ENCODE measurements at regions not wholly inside any gene's neighbourhood (a gene's known extent, or its start where the extent isn't known, plus 50 kb on each side); places are given as distances from the start of the nearest gene placed in this dataset.
"Not testable (repeated sequence)": the region's sequence is repeated elsewhere in the genome, so short reads cannot be mapped to it uniquely, and the experiment has no call there.

GRCh38 chr14:101311186-101311585, 250.1 kb upstream of the DIO3 start:
- not testable (repeated sequence) for TF ChIP-seq EZH2 (IDR thresholded peaks at IDR 0.05; ENCODE audit: insufficient read depth, poor library complexity, severe bottlenecking); EZH2phosphoT487 (IDR thresholded peaks at IDR 0.05; ENCODE audit: insufficient read depth, low read depth)
